Limb (tissue), 2 donors: ENCODE measurements at regions not wholly inside any gene's neighbourhood (a gene's known extent, or its start where the extent isn't known, plus 50 kb on each side); places are given as distances from the start of the nearest gene placed in this dataset.

Experiments used
- DNase-seq, 2 donors: peaks; one replicate each; pipeline ENCODE4 v3.0.0-alpha.2; 2016; ENCODE audit errors: extremely low spot score in 2 of 2

GRCh38 chr11:32161293-32161692, 70.4 kb downstream of the RCN1 start:
- DNase-seq: no peak

- DNase-seq: no peak
These were observed 71.5 kb downstream of the RCN1 start for GRCh38 chr11:32162351-32162750.

- DNase-seq: no peak
These were observed 72.0 kb downstream of the RCN1 start for GRCh38 chr11:32162906-32163305.

GRCh38 chr11:32163557-32163956, 72.7 kb downstream of the RCN1 start:
- DNase-seq: no peak

GRCh38 chr11:32164836-32165235, 74.0 kb downstream of the RCN1 start:
- no peak for DNase-seq

- DNase-seq: no peak
These were observed 78.0 kb downstream of the RCN1 start for GRCh38 chr11:32168924-32169323.

GRCh38 chr11:32171445-32171844, 80.6 kb downstream of the RCN1 start:
- DNase-seq: no peak

GRCh38 chr11:32172041-32172847, 81.4 kb downstream of the RCN1 start:
- DNase-seq: no peak

- peak; percentile 34 to 59 for DNase-seq
These were observed 82.3 kb downstream of the RCN1 start for GRCh38 chr11:32172848-32173834.

- no peak for DNase-seq
These were observed 83.1 kb downstream of the RCN1 start for GRCh38 chr11:32173977-32174376.

- peak; percentile 89 to 90 for DNase-seq
These were observed 85.5 kb downstream of the RCN1 start for GRCh38 chr11:32176223-32176934.

- DNase-seq: no peak
These were observed 87.8 kb downstream of the RCN1 start for GRCh38 chr11:32178692-32179091.

GRCh38 chr11:32183512-32183911, 92.6 kb downstream of the RCN1 start:
- DNase-seq: no peak

GRCh38 chr11:32184041-32184722, 93.3 kb downstream of the RCN1 start:
- DNase-seq: no peak

- DNase-seq: no peak
These were observed 94.0 kb downstream of the RCN1 start for GRCh38 chr11:32184723-32185376.

GRCh38 chr11:32186118-32186517, 95.2 kb downstream of the RCN1 start:
- no peak for DNase-seq

- DNase-seq: no peak
These were observed 96.2 kb downstream of the RCN1 start for GRCh38 chr11:32187111-32187510.

- no peak for DNase-seq
These were observed 97.9 kb downstream of the RCN1 start for GRCh38 chr11:32188785-32189184.

GRCh38 chr11:32196137-32196536, 105.3 kb downstream of the RCN1 start:
- DNase-seq: no peak

- DNase-seq: no peak
These were observed 107.2 kb downstream of the RCN1 start for GRCh38 chr11:32198053-32198452.
